DOHH2 (cell line): ENCODE measurements at regions not wholly inside any gene's neighbourhood (a gene's known extent, or its start where the extent isn't known, plus 50 kb on each side); places are given as distances from the start of the nearest gene placed in this dataset.

Experiments
- CTCF ChIP-seq: fragments of 200-600 bp; sonication (generic); IDR thresholded peaks from one replicate; pipeline ENCODE4 v1.5.1; 2014; ENCODE audit warnings: antibody characterized with exemption, mild to moderate bottlenecking, low read depth, low read length; ENCODE audit not compliant: poor library complexity, severe bottlenecking
- EZH2phosphoT487 ChIP-seq: fragments of 200-600 bp; sonication (generic); IDR thresholded peaks from 2 replicates; pipeline ENCODE4 v1.6.1; 2017; ENCODE audit warnings: borderline replicate concordance, mild to moderate bottlenecking, antibody characterized with exemption, low read length, moderate library complexity, mixed read lengths

GRCh38 chr2:167871286-167871685, 376.1 kb downstream of the STK39 start:
- no peak for TF ChIP-seq CTCF
- TF ChIP-seq EZH2phosphoT487: no peak
